ENCODE measurements at regions not wholly inside any gene's neighbourhood (a gene's known extent, or its start where the extent isn't known, plus 50 kb on each side); places are given as distances from the start of the nearest gene placed in this dataset.
A peak's percentile ranks its signal among the peaks of the same experiment; 100 is the strongest.

DNA sequence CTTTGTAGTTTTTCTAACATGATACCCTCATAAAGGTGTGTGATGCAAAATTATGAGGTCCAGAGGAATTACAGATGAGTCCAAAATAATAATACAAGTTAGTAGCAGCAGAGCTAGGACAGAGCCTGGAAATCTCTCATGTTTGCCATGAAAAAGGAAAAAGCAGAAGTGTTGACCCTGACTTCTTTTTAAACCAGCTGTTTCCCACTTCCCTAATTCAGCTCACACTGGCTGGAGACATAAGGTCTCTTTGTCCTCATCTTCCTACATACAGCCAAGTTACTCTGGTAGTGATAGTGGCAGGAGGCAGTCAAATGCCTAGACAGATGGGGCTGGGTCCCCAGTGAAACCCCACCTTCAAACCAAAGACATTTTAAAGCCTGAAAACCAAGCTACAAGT lies 269.2 kb downstream of the C7orf25 start:
- TF ChIP-seq, protein P1, sequence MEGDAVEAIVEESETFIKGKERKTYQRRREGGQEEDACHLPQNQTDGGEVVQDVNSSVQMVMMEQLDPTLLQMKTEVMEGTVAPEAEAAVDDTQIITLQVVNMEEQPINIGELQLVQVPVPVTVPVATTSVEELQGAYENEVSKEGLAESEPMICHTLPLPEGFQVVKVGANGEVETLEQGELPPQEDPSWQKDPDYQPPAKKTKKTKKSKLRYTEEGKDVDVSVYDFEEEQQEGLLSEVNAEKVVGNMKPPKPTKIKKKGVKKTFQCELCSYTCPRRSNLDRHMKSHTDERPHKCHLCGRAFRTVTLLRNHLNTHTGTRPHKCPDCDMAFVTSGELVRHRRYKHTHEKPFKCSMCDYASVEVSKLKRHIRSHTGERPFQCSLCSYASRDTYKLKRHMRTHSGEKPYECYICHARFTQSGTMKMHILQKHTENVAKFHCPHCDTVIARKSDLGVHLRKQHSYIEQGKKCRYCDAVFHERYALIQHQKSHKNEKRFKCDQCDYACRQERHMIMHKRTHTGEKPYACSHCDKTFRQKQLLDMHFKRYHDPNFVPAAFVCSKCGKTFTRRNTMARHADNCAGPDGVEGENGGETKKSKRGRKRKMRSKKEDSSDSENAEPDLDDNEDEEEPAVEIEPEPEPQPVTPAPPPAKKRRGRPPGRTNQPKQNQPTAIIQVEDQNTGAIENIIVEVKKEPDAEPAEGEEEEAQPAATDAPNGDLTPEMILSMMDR (IDR thresholded peaks at IDR 0.05) = no peak

DNA sequence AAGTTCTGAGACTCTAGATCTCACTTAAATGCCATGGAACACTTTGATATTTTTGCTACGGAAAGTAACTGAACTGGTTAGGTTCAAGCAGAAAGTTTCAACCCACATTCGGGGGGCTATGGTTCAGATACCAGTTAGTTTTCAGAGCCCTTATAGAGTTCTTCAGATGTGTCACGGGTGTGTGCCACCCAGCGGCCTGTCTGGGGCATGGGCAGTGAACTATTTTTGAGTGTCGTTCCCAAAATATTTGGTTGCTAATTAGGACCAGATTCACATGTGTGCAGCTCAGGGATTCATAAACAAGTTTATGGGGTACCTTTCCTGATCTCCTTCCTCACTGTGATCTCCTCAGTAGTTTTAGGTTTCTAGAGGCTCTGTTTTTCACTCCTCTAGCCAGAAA lies 271.9 kb downstream of the C7orf25 start:
- TF ChIP-seq, protein P1 (IDR thresholded peaks at IDR 0.05) = 0 out of 2 replicates have a peak, but pooled peaks have one; percentile 17

- TF ChIP-seq, protein P1 (IDR thresholded peaks at IDR 0.05) = no peak
Observed at GRCh38 chr7:42628054-42628453, 283.8 kb downstream of the C7orf25 start.

DNA sequence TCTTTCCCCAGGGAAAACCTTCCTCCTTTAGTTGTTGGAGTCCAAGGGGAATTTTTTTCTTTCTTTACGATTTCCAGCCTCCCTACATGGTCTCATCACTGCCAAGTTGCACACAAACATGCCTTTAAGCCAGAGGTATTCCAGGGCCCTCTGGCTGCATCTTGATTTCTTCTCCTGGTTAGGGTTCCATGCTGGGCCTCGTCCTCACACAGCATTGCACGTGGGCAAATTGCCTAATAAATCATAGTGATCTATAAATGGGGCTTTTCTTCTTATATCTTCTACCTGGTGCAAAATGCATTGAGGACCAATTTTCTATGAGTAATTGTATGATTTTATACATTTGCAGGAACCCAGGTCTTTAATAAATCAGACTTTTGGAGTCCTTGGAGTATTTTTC lies 284.2 kb downstream of the C7orf25 start:
- TF ChIP-seq, protein P1 (IDR thresholded peaks at IDR 0.05) = no peak

- TF ChIP-seq, protein P1 (IDR thresholded peaks at IDR 0.05) = no peak
Observed at GRCh38 chr7:42627101-42627500, 284.8 kb downstream of the C7orf25 start.

GRCh38 chr7:42625421-42625820 lies 286.4 kb downstream of the C7orf25 start:
- TF ChIP-seq, protein P1 (IDR thresholded peaks at IDR 0.05) = no peak

DNA sequence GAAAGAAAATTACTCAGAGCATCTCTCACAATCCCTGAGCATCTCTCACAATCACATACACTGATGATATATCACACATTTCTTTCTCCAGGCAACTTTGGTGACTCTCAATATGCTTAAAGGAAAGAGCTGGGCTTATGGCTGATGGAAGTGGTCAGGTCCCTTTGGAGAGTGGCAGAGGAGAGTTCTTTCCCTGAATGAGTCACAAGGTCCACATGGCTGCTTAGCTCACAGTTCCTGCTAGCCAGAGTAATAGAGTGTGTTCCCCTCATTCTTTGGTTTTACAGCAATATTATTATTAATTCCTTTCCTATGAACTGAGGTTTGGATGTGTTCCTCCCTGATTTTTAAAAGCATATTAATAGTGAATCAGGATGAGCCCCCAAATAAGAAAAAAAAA lies 287.4 kb downstream of the C7orf25 start:
- TF ChIP-seq, protein P1 (IDR thresholded peaks at IDR 0.05) = no peak

GRCh38 chr7:42621543-42622219 lies 290.2 kb downstream of the C7orf25 start:
- TF ChIP-seq, protein P1 (IDR thresholded peaks at IDR 0.05) = no peak

All from LNCAP (cell line).